Breast epithelium (tissue), 4 donors: ENCODE measurements at regions not wholly inside any gene's neighbourhood (a gene's known extent, or its start where the extent isn't known, plus 50 kb on each side); places are given as distances from the start of the nearest gene placed in this dataset.

Source experiments
- DNase-seq, 2 donors: peaks; one replicate each; pipeline ENCODE4 v3.0.0-alpha.2; 2019; ENCODE audit warnings: low spot score in 2 of 2
- H3K27ac ChIP-seq, 2 donors: fragments of 200-600 bp; sonication (generic) in 1 of 2; one replicate each; pipeline ENCODE4 v1.5.1; 2016 to 2019; ENCODE audit warnings: mild to moderate bottlenecking in 1 of 2
- H3K27me3 ChIP-seq, 2 donors: fragments of 200-600 bp; sonication (generic) in 1 of 2; one replicate each; pipeline versions ENCODE4 v1.5.1 to v1.6.0; 2017 to 2019; ENCODE audit warnings: control low read depth in 1 of 2, mild to moderate bottlenecking in 1 of 2
- H3K36me3 ChIP-seq: fragments of 200-600 bp; one replicate; pipeline ENCODE4 v1.5.1; 2019
- H3K4me1 ChIP-seq, 2 donors: fragments of 200-600 bp; sonication (generic); one replicate each; pipeline ENCODE4 v1.5.1; 2016 to 2019; ENCODE audit warnings: control low read depth in 1 of 2
- H3K4me3 ChIP-seq, 3 donors: fragments of 200-600 bp; sonication (generic); 1 replicate in 2 of 3; 2 replicates in 1 of 3; pipeline ENCODE4 v1.5.1; 2016 to 2019; ENCODE audit warnings: mild to moderate bottlenecking in 3 of 3, moderate library complexity in 2 of 3
- H3K9me3 ChIP-seq, 2 donors: fragments of 200-600 bp; sonication (generic) in 1 of 2; one replicate each; pipeline ENCODE4 v1.5.1; 2016 to 2019; ENCODE audit warnings: control low read depth in 1 of 2
- POLR2A ChIP-seq: fragments of 450-650 bp; IDR thresholded peaks from one replicate; pipeline ENCODE4 v1.6.1; 2016; ENCODE audit warnings: antibody characterized with exemption, mild to moderate bottlenecking, moderate library complexity
- POLR2AphosphoS5 ChIP-seq, 3 donors: sonication (generic); formaldehyde crosslinking; IDR thresholded peaks; one replicate each; pipeline ENCODE4 v1.6.1; 2017; ENCODE audit warnings: antibody characterized with exemption in 3 of 3
- intact Hi-C: fragments of 100-400 bp; cut with DNase I; formaldehyde crosslinking; loops from one replicate; pipeline ENCODE4 v1.15.1; 2023; ENCODE audit warnings: low total_unique reads
- TF ChIP-seq, protein P1 (sequence below), 3 donors: fragments of 450-650 bp; IDR thresholded peaks; one replicate each; pipeline ENCODE4 v1.5.1; 2016 to 2017; ENCODE audit warnings: antibody characterized with exemption in 3 of 3, mild to moderate bottlenecking in 3 of 3, moderate library complexity in 3 of 3

DNA sequence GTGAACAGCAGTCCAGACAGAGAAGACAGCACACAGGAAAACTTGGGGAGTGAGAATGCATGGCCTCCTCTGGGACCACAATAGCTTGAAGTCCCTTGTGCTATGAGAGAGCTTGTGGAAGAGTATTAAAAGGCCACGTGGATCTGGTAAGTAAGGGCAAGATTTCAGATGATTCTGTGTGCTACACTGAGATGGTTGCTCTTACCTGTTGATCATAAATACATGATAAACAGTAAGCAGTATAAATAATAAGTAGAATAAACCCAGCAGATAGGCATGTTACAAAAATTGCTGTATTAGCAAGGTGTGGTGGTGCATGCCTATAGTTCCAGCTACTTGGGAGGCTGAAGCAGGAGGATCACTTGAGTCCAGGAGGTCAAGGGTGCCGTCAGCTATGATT, 150.4 kb upstream of the ZC3H11B start:
- Histone ChIP-seq H3K27me3 (no peaks in the 10 kb centered on the region), H3K4me3 (no peak overlapping the region), H3K27ac (no peak overlapping the region), H3K4me1 (no peaks in the 10 kb centered on the region), H3K9me3 (no peaks in the 10 kb centered on the region), H3K36me3 (no peaks in the 10 kb centered on the region)
- DNase-seq: no peak
- TF ChIP-seq POLR2A (no peak), POLR2AphosphoS5 (IDR thresholded peaks at IDR 0.05) (no peak)
- TF ChIP-seq, protein P1, sequence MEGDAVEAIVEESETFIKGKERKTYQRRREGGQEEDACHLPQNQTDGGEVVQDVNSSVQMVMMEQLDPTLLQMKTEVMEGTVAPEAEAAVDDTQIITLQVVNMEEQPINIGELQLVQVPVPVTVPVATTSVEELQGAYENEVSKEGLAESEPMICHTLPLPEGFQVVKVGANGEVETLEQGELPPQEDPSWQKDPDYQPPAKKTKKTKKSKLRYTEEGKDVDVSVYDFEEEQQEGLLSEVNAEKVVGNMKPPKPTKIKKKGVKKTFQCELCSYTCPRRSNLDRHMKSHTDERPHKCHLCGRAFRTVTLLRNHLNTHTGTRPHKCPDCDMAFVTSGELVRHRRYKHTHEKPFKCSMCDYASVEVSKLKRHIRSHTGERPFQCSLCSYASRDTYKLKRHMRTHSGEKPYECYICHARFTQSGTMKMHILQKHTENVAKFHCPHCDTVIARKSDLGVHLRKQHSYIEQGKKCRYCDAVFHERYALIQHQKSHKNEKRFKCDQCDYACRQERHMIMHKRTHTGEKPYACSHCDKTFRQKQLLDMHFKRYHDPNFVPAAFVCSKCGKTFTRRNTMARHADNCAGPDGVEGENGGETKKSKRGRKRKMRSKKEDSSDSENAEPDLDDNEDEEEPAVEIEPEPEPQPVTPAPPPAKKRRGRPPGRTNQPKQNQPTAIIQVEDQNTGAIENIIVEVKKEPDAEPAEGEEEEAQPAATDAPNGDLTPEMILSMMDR (IDR thresholded peaks at IDR 0.05): no peak
- intact Hi-C loops: no loop called here

DNA sequence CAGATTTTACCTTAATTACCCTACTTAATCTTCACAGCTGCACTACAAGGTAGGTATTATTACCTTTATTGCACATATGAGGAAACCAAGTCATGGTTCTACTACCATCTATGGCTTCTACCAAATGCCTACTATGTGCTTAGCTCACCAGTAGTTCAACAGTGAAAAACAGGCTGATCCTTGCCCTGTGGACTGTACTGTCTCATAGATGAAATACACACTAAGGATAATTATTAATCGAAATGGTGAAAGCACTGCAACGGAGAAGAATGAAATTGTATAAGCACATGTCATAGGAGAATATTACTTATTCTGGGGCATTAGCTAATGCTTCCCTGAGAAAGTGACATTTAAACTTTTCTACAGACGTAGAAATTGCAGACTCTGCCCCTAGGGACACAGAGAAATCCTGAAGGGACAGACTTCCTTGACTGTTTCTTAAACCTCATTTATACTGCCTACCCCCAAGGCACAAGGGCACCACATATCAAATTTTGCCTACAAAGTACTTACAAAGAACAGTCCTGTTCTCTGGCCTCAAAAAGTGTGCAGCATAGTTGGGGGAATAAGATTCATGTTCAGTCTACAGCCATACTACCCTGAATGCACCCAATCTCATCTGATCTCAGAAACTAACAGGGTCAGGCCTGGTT, 148.4 kb upstream of the ZC3H11B start:
- H3K27me3 ChIP-seq: no peaks in the 10 kb centered on the region
- DNase-seq: no peak
- TF ChIP-seq POLR2AphosphoS5 (IDR thresholded peaks at IDR 0.05) (no peak), POLR2A (no peak)
- TF ChIP-seq, protein P1 (IDR thresholded peaks at IDR 0.05): no peak
- H3K9me3 ChIP-seq: no peaks in the 10 kb centered on the region
- H3K36me3 ChIP-seq: no peaks in the 10 kb centered on the region
- no peak overlapping the region for H3K27ac ChIP-seq
- intact Hi-C loops: no loop called here
- H3K4me3 ChIP-seq: no peak overlapping the region
- H3K4me1 ChIP-seq: no peaks in the 10 kb centered on the region

DNA sequence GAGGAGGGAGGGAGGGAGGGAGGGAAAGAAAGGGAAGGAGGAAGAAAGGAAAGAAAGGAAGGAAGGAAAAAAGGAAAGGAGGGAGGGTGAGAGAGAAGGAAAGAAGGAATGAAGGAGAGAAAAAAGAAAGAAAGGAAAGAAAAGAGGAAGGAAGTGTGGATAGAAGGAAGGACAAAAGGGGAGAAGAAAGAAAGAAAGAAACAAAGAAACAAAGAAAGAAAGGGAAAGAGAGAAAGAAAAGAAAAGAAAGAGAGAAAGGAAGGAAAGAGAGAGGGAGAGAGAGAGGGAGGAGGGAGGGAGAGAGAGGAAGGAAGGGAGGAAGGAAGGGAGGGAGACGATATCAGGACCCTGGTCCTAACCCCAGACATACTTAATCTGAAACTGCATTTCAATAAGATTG, 146.2 kb upstream of the ZC3H11B start:
- H3K27ac ChIP-seq: no peak overlapping the region
- no peaks in the 10 kb centered on the region for H3K4me1 ChIP-seq
- TF ChIP-seq POLR2A (no peak), POLR2AphosphoS5 (IDR thresholded peaks at IDR 0.05) (no peak)
- TF ChIP-seq, protein P1 (IDR thresholded peaks at IDR 0.05): no peak
- no peaks in the 10 kb centered on the region for H3K27me3 ChIP-seq
- no peaks in the 10 kb centered on the region for H3K36me3 ChIP-seq
- no peak overlapping the region for H3K4me3 ChIP-seq
- DNase-seq: no peak
- intact Hi-C loops: no loop called here
- no peaks in the 10 kb centered on the region for H3K9me3 ChIP-seq

DNA sequence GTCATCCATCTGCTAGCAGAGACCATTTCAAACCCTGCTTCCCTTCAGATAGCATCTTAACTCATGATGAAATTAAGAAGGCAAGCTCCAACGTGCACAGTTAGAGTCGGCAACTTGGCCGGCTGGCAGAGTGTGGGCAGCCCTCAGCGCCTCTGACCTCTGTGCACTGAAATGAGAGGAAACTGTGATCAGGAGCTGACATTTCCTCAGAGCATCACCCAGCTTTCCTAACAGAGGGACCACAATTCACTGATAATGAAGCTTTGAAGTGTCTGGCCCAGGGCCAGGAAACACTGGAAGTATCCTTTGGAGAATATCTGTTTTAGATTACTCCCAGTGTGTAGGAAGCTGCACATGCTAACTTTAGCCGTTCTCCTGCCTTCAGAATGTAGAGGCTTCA, 145.0 kb upstream of the ZC3H11B start:
- H3K9me3 ChIP-seq: no peaks in the 10 kb centered on the region
- H3K27me3 ChIP-seq: no peaks in the 10 kb centered on the region
- no peaks in the 10 kb centered on the region for H3K4me1 ChIP-seq
- H3K4me3 ChIP-seq: no peak overlapping the region
- no peak for TF ChIP-seq POLR2AphosphoS5 (IDR thresholded peaks at IDR 0.05)
- TF ChIP-seq POLR2A: no peak
- TF ChIP-seq, protein P1 (IDR thresholded peaks at IDR 0.05): no peak
- H3K27ac ChIP-seq: no peak overlapping the region
- no peaks in the 10 kb centered on the region for H3K36me3 ChIP-seq
- no peak for DNase-seq
- intact Hi-C loops: no loop called here

- intact Hi-C loops: no loop called here
- no peak for DNase-seq
- H3K4me3 ChIP-seq: no peak overlapping the region
Observed at GRCh38 chr1:219755234-219755633, 142.3 kb upstream of the ZC3H11B start.

More at GRCh38 chr1:219755234-219755633, 142.3 kb upstream of the ZC3H11B start:
- Histone ChIP-seq H3K27me3 (no peaks in the 10 kb centered on the region), H3K36me3 (no peaks in the 10 kb centered on the region), H3K9me3 (no peaks in the 10 kb centered on the region), H3K27ac (no peak overlapping the region), H3K4me1 (no peaks in the 10 kb centered on the region)
- TF ChIP-seq POLR2AphosphoS5 (IDR thresholded peaks at IDR 0.05): no peak
- TF ChIP-seq, protein P1 (IDR thresholded peaks at IDR 0.05): no peak
- no peak for TF ChIP-seq POLR2A
